HG02884 (cell line): ENCODE measurements at regions not wholly inside any gene's neighbourhood (a gene's known extent, or its start where the extent isn't known, plus 50 kb on each side); places are given as distances from the start of the nearest gene placed in this dataset.
"Not testable (repeated sequence)": the region's sequence is repeated elsewhere in the genome, so short reads cannot be mapped to it uniquely, and the experiment has no call there.

Experiments
- ATAC-seq: cut with Tn5 transposase; IDR thresholded peaks from one replicate; pipeline ENCODE4 v1.9.1; 2021; ENCODE audit warnings: mild to moderate bottlenecking, moderate library complexity; ENCODE audit not compliant: unreplicated experiment

GRCh38 chr2:2655453-2656114, 324.5 kb upstream of the MYT1L start:
- ATAC-seq = no peak

- no peak for ATAC-seq
Measured at GRCh38 chr2:2653231-2653630, 322.2 kb upstream of the MYT1L start.

- no peak for ATAC-seq
Measured at GRCh38 chr2:2650608-2651375, 319.7 kb upstream of the MYT1L start.

- no peak for ATAC-seq
Measured at GRCh38 chr2:2649109-2650072, 318.3 kb upstream of the MYT1L start.

- ATAC-seq = no peak
Measured at GRCh38 chr2:2648094-2648493, 317.0 kb upstream of the MYT1L start.

- no peak for ATAC-seq
Measured at GRCh38 chr2:2647141-2647541, 316.1 kb upstream of the MYT1L start.

- no peak for ATAC-seq
Measured at GRCh38 chr2:2646433-2647051, 315.5 kb upstream of the MYT1L start.

GRCh38 chr2:2645162-2645855, 314.2 kb upstream of the MYT1L start:
- no peak for ATAC-seq

- not testable (repeated sequence) for ATAC-seq
Measured at GRCh38 chr2:2644751-2645150, 313.7 kb upstream of the MYT1L start.

- no peak for ATAC-seq
Measured at GRCh38 chr2:2644040-2644439, 313.0 kb upstream of the MYT1L start.

- no peak for ATAC-seq
Measured at GRCh38 chr2:2642906-2643890, 312.1 kb upstream of the MYT1L start.

GRCh38 chr2:2641541-2642410, 310.7 kb upstream of the MYT1L start:
- ATAC-seq = no peak

GRCh38 chr2:2640818-2641217, 309.7 kb upstream of the MYT1L start:
- ATAC-seq = no peak

- no peak for ATAC-seq
Measured at GRCh38 chr2:2640371-2640770, 309.3 kb upstream of the MYT1L start.

- ATAC-seq = no peak
Measured at GRCh38 chr2:2639251-2640139, 308.4 kb upstream of the MYT1L start.

- no peak for ATAC-seq
Measured at GRCh38 chr2:2638547-2639220, 307.6 kb upstream of the MYT1L start.

- ATAC-seq = no peak
Measured at GRCh38 chr2:2636813-2637212, 305.7 kb upstream of the MYT1L start.
